OCI-LY7 (cell line): ENCODE measurements at regions not wholly inside any gene's neighbourhood (a gene's known extent, or its start where the extent isn't known, plus 50 kb on each side); places are given as distances from the start of the nearest gene placed in this dataset.

Experiments
- CTCF ChIP-seq: fragments of 200-600 bp; sonication (generic); conservative IDR thresholded peaks from 2 replicates; pipeline ENCODE4 v1.5.1; 2014; ENCODE audit warnings: mild to moderate bottlenecking, antibody characterized with exemption, low read length, moderate library complexity, mixed read lengths
- EZH2phosphoT487 ChIP-seq: fragments of 200-600 bp; sonication (generic); IDR thresholded peaks from 2 replicates; pipeline ENCODE4 v1.6.1; 2018; ENCODE audit warnings: low read depth, borderline replicate concordance, mild to moderate bottlenecking, mixed run types, antibody characterized with exemption, low read length, moderate library complexity, mixed read lengths

GRCh38 chr4:144809056-144809640 lies 163.2 kb downstream of the HHIP start:
- TF ChIP-seq CTCF (no peak), EZH2phosphoT487 (no peak)
